ENCODE measurements at regions not wholly inside any gene's neighbourhood (a gene's known extent, or its start where the extent isn't known, plus 50 kb on each side); places are given as distances from the start of the nearest gene placed in this dataset.

GRCh38 chr15:27619204-27619603 is 479.9 kb downstream of the OCA2 start:
- CTCF ChIA-PET, result no interaction called here
- POLR2A ChIA-PET (ENCODE audit: low non-redundant PET), result no interaction called here
- no peak for DNase-seq (ENCODE audit: low spot score)
- no peak overlapping the region for H3K27ac ChIP-seq
- no peak for TF ChIP-seq CTCF (conservative IDR thresholded peaks at IDR 0.05; ENCODE audit: low read depth)

GRCh38 chr15:27617013-27617412 is 482.1 kb downstream of the OCA2 start:
- H3K27ac ChIP-seq, result no peak overlapping the region
- ChIA-PET CTCF (no interaction called here), POLR2A (ENCODE audit: low non-redundant PET) (no interaction called here)
- DNase-seq (ENCODE audit: low spot score), result no peak
- no peak for TF ChIP-seq CTCF (conservative IDR thresholded peaks at IDR 0.05; ENCODE audit: low read depth)

GRCh38 chr15:27608248-27608647 is 490.9 kb downstream of the OCA2 start:
- ChIA-PET CTCF (no interaction called here), POLR2A (ENCODE audit: low non-redundant PET) (no interaction called here)
- H3K27ac ChIP-seq, result no peak overlapping the region
- TF ChIP-seq CTCF (conservative IDR thresholded peaks at IDR 0.05; ENCODE audit: low read depth), result no peak
- no peak for DNase-seq (ENCODE audit: low spot score)

- POLR2A ChIA-PET (ENCODE audit: low non-redundant PET), result no interaction called here
- CTCF ChIA-PET, result no interaction called here
- no peak for TF ChIP-seq CTCF (conservative IDR thresholded peaks at IDR 0.05; ENCODE audit: low read depth)
- DNase-seq (ENCODE audit: low spot score), result no peak
- no peak overlapping the region for H3K27ac ChIP-seq
Measured at GRCh38 chr15:27601239-27601960, 497.7 kb downstream of the OCA2 start.

GRCh38 chr15:27599034-27599433 is 500.1 kb downstream of the OCA2 start:
- POLR2A ChIA-PET (ENCODE audit: low non-redundant PET), result no interaction called here
- TF ChIP-seq CTCF (conservative IDR thresholded peaks at IDR 0.05; ENCODE audit: low read depth), result no peak
- H3K27ac ChIP-seq, result no peak overlapping the region
- CTCF ChIA-PET, result no interaction called here
- no peak for DNase-seq (ENCODE audit: low spot score)

- no peak for DNase-seq (ENCODE audit: low spot score)
- no peak for TF ChIP-seq CTCF (conservative IDR thresholded peaks at IDR 0.05; ENCODE audit: low read depth)
- H3K27ac ChIP-seq, result no peak overlapping the region
- POLR2A ChIA-PET (ENCODE audit: low non-redundant PET), result no interaction called here
- CTCF ChIA-PET, result interaction anchor here (0.7 kb wide), 1 partner anchor 298 kb away, joined by 3 read pairs; no protein-coding TSS in a partner anchor
Measured at GRCh38 chr15:27598251-27599009, 500.7 kb downstream of the OCA2 start.

Data from RWPE1 (cell line).